CD4-positive, alpha-beta T cell treated with Interleukin-12 subunit alpha and Interleukin-12 subunit beta, for 1 hour (primary cell): ENCODE measurements at regions not wholly inside any gene's neighbourhood (a gene's known extent, or its start where the extent isn't known, plus 50 kb on each side); places are given as distances from the start of the nearest gene placed in this dataset.

Experiments
- DNase-seq: peaks from one replicate; pipeline ENCODE4 v3.0.0-alpha.2; 2020

- no peak for DNase-seq
These were observed 70.7 kb downstream of the RBFOX3 start for GRCh38 chr17:79539944-79540705.

GRCh38 chr17:79538291-79538690 lies 72.6 kb downstream of the RBFOX3 start:
- DNase-seq: no peak

- DNase-seq: no peak
These were observed 73.2 kb downstream of the RBFOX3 start for GRCh38 chr17:79537686-79538085.

GRCh38 chr17:79537061-79537460 lies 73.8 kb downstream of the RBFOX3 start:
- no peak for DNase-seq

GRCh38 chr17:79536212-79536840 lies 74.5 kb downstream of the RBFOX3 start:
- DNase-seq: no peak

- no peak for DNase-seq
These were observed 75.2 kb downstream of the RBFOX3 start for GRCh38 chr17:79535728-79536025.

- DNase-seq: no peak
These were observed 75.8 kb downstream of the RBFOX3 start for GRCh38 chr17:79534851-79535727.

GRCh38 chr17:79534111-79534510 lies 76.7 kb downstream of the RBFOX3 start:
- DNase-seq: no peak

GRCh38 chr17:79533116-79533515 lies 77.7 kb downstream of the RBFOX3 start:
- no peak for DNase-seq

GRCh38 chr17:79532107-79532790 lies 78.6 kb downstream of the RBFOX3 start:
- DNase-seq: no peak

- no peak for DNase-seq
These were observed 79.4 kb downstream of the RBFOX3 start for GRCh38 chr17:79531191-79532095.

- no peak for DNase-seq
These were observed 80.3 kb downstream of the RBFOX3 start for GRCh38 chr17:79530361-79531105.

GRCh38 chr17:79529661-79530081 lies 81.2 kb downstream of the RBFOX3 start:
- DNase-seq: no peak

GRCh38 chr17:79528592-79529125 lies 82.2 kb downstream of the RBFOX3 start:
- no peak for DNase-seq

GRCh38 chr17:79527306-79527705 lies 83.5 kb downstream of the RBFOX3 start:
- DNase-seq: no peak

- DNase-seq: no peak
These were observed 84.8 kb downstream of the RBFOX3 start for GRCh38 chr17:79525793-79526677.

GRCh38 chr17:79524213-79525187 lies 86.4 kb downstream of the RBFOX3 start:
- no peak for DNase-seq

GRCh38 chr17:79522414-79522813 lies 88.4 kb downstream of the RBFOX3 start:
- no peak for DNase-seq

GRCh38 chr17:79521225-79521624 lies 89.6 kb downstream of the RBFOX3 start:
- DNase-seq: no peak
